GM12865 (cell line): ENCODE measurements at regions not wholly inside any gene's neighbourhood (a gene's known extent, or its start where the extent isn't known, plus 50 kb on each side); places are given as distances from the start of the nearest gene placed in this dataset.

Source experiments
- DNase-seq: peaks from one replicate; pipeline ENCODE4 v3.0.0; 2010; ENCODE audit warnings: low read depth
- H3K4me3 ChIP-seq: 2 replicates; pipeline ENCODE4 v1.5.1; 2011; ENCODE audit warnings: mild to moderate bottlenecking, low read depth, low read length, control low read depth
- TF ChIP-seq, protein P1 (sequence below): IDR thresholded peaks from 2 replicates; pipeline ENCODE4 v1.5.1; 2011; ENCODE audit warnings: low read length, control low read depth, low read depth, inconsistent platforms; ENCODE audit not compliant: insufficient read depth; ENCODE audit errors: missing control alignments

DNA sequence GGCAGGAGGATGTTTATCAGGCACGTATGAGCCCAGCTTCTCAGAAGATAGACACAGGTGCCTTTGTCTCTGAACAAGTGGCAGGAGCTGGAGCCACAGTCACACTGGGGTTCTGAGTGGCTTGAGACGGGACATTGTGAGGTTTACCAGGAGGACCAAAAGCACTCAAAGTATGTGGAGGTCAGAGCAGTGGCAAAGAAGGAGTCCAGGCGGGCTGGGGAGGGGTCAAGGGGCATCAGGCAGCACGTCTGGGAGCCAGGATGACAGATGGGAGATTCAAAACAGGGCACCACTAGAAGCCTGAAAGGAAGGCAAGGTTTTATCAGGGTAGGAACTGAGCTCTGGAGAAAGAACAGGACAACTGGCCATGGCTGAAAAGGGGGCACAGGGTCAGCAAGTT is 67.2 kb upstream of the MARCHF10 start:
- TF ChIP-seq, protein P1, sequence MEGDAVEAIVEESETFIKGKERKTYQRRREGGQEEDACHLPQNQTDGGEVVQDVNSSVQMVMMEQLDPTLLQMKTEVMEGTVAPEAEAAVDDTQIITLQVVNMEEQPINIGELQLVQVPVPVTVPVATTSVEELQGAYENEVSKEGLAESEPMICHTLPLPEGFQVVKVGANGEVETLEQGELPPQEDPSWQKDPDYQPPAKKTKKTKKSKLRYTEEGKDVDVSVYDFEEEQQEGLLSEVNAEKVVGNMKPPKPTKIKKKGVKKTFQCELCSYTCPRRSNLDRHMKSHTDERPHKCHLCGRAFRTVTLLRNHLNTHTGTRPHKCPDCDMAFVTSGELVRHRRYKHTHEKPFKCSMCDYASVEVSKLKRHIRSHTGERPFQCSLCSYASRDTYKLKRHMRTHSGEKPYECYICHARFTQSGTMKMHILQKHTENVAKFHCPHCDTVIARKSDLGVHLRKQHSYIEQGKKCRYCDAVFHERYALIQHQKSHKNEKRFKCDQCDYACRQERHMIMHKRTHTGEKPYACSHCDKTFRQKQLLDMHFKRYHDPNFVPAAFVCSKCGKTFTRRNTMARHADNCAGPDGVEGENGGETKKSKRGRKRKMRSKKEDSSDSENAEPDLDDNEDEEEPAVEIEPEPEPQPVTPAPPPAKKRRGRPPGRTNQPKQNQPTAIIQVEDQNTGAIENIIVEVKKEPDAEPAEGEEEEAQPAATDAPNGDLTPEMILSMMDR = no peak
- no peak for DNase-seq
- H3K4me3 ChIP-seq = no peak overlapping the region

DNA sequence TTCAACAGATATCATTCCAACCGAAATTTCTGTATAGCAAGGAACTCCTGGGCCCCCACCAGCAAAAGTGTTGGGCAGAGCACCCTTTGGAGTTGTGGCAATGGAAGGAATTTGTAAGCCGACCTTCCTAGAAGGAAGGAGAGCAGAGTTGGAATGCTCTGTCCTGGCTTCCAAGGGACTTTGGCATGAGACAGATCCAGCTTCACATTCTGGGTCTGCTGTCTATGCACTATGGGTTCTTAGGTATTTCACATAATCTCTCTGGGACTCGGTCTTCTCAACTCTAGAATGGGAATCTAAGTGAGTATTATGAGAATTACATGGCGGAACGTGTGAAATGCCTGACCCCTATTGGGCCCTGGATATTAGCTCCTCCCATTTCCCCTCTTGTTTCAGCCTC is 63.2 kb upstream of the MARCHF10 start:
- DNase-seq = no peak

DNA sequence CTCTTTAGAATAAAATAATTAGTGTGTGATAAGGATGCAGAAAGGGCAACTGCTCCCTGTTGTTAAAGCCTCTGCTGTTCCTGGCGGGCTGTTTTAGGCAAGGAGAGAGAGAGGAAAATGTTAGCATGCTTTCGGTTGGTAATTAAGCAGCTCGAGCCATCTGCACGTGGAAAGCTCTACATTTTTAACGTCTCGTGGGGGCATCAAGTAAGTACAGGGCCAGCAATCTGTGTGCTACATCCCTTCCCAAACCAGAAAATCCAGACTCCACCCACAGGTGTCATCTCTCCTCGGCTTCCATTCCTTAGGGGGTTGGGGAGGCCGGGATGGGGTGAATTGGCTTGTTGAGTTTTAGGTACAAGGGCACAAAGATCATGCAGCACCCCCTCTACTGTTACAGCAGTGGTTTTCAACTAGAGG is 62.4 kb upstream of the MARCHF10 start:
- no peak overlapping the region for H3K4me3 ChIP-seq
- TF ChIP-seq, protein P1 = no peak
- DNase-seq = no peak

More for the DNA sequence above, 63.2 kb upstream of the MARCHF10 start:
- TF ChIP-seq, protein P1 = no peak
- H3K4me3 ChIP-seq = no peak overlapping the region

DNA sequence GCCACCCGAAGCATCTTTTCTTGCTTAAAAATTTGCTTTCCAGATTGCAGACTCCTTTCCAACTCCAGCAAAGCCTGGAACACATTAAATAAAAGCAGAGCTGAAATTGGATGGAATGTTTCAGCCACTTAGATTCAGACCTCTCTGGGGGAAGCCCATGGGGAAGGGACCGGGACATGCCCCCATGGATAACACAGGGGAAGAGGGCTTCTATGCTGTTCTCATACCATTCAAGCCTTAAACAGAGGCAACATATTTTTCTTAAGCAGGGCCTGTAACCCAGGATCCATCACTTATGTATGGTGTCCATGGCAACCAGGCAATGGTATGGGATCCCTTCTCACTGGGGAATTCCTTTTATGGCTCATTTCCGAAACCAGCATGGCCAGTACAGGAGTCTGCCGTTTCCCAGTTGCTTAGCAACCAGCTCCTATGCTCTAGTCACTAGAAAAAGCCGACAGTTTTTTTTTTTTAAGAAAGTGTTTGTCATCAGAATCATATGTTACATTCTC is 62.0 kb upstream of the MARCHF10 start:
- TF ChIP-seq, protein P1 = no peak
- peak; percentile 54 for DNase-seq
- H3K4me3 ChIP-seq = no peak overlapping the region

DNA sequence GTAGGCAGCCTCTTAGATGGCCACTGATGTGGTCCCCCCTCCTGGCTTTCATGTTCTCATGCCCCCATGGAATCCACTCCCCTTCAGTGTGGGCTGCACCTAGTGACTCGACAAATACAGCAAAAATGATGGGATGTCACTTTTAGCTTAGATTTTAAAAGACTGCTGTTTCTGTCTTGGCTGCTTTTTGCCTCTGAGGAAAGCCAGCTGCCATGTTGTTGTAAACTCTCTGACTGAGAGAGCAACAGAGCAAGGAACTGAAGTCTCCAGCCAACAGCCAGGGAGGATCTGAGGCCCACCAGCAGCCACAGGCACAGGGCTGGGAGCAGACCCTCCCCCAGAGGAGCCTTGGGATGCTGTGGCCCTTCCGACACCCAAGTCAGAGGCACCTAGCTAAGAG is 60.6 kb upstream of the MARCHF10 start:
- TF ChIP-seq, protein P1 = no peak
- no peak for DNase-seq
- H3K4me3 ChIP-seq = no peak overlapping the region

DNA sequence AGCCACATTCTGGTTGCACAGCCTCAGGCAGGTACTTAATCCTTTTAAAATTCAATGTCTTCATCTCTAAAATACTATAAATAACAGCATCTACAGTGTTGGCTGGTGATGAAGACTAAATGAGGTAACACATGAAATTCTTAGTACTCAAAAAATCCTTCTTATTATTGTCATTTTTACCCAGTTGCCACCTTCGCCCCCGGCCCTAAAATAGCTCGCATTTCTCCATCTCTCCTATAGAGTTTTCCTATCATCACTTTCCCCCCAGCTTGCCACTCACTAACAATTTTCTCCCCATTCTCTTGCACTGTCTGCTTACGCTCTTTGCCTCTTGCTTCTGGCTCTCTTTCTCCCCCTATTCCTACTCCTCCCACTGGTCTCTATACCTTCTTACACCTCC is 59.9 kb upstream of the MARCHF10 start:
- TF ChIP-seq, protein P1 = no peak
- DNase-seq = no peak
- no peak overlapping the region for H3K4me3 ChIP-seq

DNA sequence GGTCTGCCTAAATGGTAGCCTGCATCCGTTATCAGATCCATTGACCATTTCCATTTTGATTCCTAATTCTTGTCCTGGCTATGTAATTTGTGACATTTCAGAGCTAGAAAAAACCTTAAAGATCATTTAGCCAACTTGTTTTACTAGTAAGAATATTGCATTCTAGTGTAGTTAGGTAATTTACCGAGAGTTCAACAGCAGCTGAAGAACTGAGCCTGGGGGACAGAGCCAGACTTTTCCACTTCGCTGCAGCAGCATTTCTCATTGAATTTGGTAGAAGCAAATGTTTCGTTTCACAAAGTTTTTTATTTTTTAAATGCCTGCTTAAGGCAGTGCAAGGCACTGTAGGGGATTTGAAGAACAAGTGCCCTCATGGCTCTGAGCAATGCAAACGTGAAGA is 59.2 kb upstream of the MARCHF10 start:
- TF ChIP-seq, protein P1 = no peak
- no peak for DNase-seq
- no peak overlapping the region for H3K4me3 ChIP-seq
